Keratinocyte (primary cell): ENCODE measurements at regions not wholly inside any gene's neighbourhood (a gene's known extent, or its start where the extent isn't known, plus 50 kb on each side); places are given as distances from the start of the nearest gene placed in this dataset.

Experiments used
- CTCF ChIP-seq, 3 experiments: IDR thresholded peaks in 1 of 3; conservative IDR thresholded peaks in 1 of 3; optimal IDR thresholded peaks in 1 of 3; 2 replicates in 2 of 3; 3 replicates in 1 of 3; pipeline versions ENCODE3 to v1.5.1; 2011; ENCODE audit warnings: low read length in 3 of 3, mild to moderate bottlenecking in 3 of 3, moderate library complexity in 2 of 3, control low read depth in 1 of 3, inconsistent platforms in 1 of 3; ENCODE audit not compliant: insufficient read depth in 2 of 3; ENCODE audit errors: extremely low read depth in 1 of 3
- EZH2 ChIP-seq: IDR thresholded peaks from one replicate; pipeline ENCODE4 v1.6.1; 2012; ENCODE audit warnings: inconsistent platforms, mild to moderate bottlenecking, low read length, moderate library complexity

GRCh38 chr6:21533678-21534077 is 59.9 kb upstream of the SOX4 start:
- no peak for TF ChIP-seq CTCF (optimal IDR thresholded peaks at IDR 0.05 in 1 of 3, IDR thresholded peaks at IDR 0.05 in 1 of 3, conservative IDR thresholded peaks at IDR 0.05 in 1 of 3; ENCODE audit: extremely low read depth in 1 of 3, insufficient read depth in 2 of 3, low read length in 3 of 3)
- no peak for TF ChIP-seq EZH2
